ENCODE measurements at regions not wholly inside any gene's neighbourhood (a gene's known extent, or its start where the extent isn't known, plus 50 kb on each side); places are given as distances from the start of the nearest gene placed in this dataset.

DNA sequence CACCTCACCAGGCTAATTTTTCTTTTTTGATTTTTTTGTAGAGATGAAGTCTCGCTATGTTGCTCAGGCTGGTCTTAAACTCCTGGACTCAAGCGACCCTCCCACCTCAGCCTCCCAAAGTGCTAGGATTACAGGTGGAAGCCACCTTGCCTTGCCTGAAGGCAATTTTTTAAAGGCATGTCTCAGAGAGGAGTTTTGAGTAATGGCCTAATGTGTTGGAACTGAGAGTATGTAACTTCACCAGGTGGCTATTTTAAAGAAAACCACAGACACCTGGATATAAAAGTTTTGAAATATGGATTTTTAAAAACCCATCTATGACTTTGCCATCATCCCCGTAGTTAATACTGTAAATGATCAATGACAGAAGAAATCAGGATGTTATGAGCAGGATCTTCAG, 119.8 kb upstream of the ATP8B1 start:
- TF ChIP-seq, protein P1, sequence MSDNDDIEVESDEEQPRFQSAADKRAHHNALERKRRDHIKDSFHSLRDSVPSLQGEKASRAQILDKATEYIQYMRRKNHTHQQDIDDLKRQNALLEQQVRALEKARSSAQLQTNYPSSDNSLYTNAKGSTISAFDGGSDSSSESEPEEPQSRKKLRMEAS (IDR thresholded peaks at IDR 0.05) = no peak
- TF ChIP-seq, protein P2, sequence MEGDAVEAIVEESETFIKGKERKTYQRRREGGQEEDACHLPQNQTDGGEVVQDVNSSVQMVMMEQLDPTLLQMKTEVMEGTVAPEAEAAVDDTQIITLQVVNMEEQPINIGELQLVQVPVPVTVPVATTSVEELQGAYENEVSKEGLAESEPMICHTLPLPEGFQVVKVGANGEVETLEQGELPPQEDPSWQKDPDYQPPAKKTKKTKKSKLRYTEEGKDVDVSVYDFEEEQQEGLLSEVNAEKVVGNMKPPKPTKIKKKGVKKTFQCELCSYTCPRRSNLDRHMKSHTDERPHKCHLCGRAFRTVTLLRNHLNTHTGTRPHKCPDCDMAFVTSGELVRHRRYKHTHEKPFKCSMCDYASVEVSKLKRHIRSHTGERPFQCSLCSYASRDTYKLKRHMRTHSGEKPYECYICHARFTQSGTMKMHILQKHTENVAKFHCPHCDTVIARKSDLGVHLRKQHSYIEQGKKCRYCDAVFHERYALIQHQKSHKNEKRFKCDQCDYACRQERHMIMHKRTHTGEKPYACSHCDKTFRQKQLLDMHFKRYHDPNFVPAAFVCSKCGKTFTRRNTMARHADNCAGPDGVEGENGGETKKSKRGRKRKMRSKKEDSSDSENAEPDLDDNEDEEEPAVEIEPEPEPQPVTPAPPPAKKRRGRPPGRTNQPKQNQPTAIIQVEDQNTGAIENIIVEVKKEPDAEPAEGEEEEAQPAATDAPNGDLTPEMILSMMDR (IDR thresholded peaks at IDR 0.05; ENCODE audit: control extremely low read depth in 1 of 3, insufficient read depth in 1 of 3, low read depth in 1 of 3, low read length in 3 of 3) = no peak
- no peak for TF ChIP-seq POLR2A (IDR thresholded peaks at IDR 0.05; ENCODE audit: control extremely low read depth in 1 of 2, low read depth in 2 of 2, low read length in 2 of 2)
- TF ChIP-seq E2F6 (IDR thresholded peaks at IDR 0.05) = no peak
- no peak for TF ChIP-seq ZNF274 (IDR thresholded peaks at IDR 0.05; ENCODE audit: borderline replicate concordance, extremely low read depth, low read length)
- no peak for TF ChIP-seq EZH2 (IDR thresholded peaks at IDR 0.05; ENCODE audit: low read depth, low read length, severe bottlenecking)
- no peak for TF ChIP-seq MAFK (IDR thresholded peaks at IDR 0.05; ENCODE audit: low read depth, low read length)
- TF ChIP-seq RNF2 (IDR thresholded peaks at IDR 0.05; ENCODE audit: borderline replicate concordance, low read depth, low read length, missing control alignments, poor library complexity, severe bottlenecking) = no peak
